NCI-H2227 (cell line): ENCODE measurements at regions not wholly inside any gene's neighbourhood (a gene's known extent, or its start where the extent isn't known, plus 50 kb on each side); places are given as distances from the start of the nearest gene placed in this dataset.
"Not testable (repeated sequence)": the region's sequence is repeated elsewhere in the genome, so short reads cannot be mapped to it uniquely, and the experiment has no call there.

Source experiments
- DNase-seq: peaks from one replicate; lab custom pipeline; 2025; ENCODE audit not compliant: unreplicated experiment; lab: John Stamatoyannopoulos, UW

DNA sequence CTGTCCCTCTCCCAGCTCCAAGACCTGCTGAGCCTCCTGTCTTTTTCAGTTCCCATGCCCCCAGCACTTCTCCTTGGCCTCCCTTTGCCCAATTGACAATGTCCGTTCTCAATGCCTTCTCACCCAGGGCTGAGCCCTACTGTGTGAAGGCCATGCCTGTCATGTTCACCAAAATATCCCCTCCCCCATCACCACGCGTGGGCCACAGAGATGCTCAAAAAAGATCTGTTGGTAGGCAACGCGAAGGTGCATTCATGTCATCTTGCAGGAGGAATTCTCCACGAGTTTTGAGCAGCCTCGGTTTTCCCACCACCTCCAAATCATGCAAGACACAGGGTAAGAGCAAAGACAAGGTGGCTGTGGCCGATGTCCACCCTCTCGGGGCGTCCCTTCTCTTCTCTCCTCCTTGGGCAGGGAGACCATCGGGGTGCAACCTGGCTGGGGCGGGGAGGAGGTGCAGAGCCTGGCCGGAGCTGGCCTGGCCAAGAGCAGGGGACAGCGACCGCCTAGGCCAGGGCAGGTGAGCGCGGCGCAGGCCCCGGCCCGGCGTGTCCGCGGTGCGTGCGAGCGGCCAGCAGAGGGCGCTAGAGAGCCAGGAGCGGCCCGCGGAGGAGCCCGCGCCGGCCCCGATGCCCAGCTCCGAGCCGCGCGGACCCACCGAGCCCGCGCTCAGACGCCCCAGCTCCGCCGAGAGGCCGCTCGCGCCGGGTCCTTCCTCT, 56.3 kb upstream of the KRTAP5-11 start:
- peak; percentile 72 for DNase-seq

DNA sequence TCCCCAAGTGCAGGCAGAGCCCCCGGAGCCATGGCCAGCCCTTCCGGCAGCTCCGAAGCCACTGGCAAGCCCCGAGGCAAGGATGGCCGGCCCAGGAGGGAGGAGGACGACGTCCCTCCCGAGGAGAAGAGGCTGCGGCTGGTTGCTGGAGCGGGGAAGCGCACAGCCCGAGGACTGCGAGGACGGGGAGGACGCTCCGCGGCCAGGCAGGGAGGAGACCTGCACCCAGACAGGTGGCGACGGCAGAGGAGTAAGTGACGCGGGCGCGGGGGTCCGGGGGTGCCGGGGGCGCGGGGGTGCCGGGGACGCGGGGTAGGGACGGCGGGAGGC, 56.8 kb upstream of the KRTAP5-11 start:
- DNase-seq: peak; percentile 52

DNA sequence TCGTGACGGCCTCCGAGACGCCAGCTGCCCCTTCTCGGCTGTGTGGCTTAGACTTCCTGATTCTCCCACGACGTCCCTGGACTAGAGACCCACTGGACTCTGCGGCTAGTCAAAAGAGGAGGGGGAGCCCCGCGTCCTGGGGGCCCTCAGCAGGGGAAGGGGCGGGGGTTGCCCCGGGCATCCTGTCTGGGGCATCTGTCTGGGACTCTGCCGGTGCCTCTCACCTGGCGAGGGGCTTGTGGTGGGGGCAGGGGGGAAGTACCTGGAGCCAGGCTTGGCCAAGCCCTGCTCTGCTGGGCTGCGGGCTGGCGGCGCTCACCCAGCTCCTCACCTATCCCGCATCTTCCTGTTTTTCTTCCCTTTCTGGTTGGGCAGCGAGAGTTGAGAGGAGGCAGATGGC, 57.2 kb upstream of the KRTAP5-11 start:
- DNase-seq: not testable (repeated sequence)

DNA sequence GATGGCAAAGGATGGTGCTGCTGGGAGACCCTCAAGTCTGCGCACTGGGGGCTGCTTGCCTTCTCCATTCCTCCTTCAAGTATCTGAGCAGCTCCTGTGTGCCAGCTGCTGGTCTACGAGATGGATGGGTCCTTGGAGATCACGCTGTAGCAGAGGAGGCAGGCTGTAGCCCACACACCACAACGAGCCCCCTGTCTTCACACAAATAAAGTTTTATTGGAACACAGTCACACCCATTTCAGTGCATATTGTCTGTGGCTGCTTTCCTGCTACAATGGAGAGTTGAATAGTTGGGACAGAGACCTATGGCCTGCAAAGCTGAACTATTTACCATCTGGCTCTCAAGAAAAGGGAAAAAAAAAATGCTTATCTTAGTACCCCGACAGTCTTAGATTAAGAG, 64.4 kb upstream of the KRTAP5-11 start:
- not testable (repeated sequence) for DNase-seq

DNA sequence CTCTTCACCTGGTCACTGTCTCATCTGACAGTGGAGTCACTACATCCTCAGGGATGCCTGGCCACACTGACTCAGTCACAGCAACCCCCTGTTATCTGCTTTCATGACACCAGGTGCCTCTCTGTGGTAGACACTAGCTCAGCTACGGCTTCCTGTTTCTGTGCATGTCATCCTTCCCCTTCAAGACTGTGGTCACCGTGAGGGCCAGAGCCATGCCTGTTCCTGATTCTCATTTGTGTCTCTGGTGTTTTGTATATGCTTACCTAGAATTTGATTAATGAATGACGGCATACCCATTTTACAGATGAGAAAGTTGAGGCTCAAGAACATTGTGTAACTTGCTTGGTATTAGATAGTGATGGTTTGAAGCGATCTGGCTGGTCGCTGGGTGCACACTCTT, 70.3 kb upstream of the KRTAP5-11 start:
- not testable (repeated sequence) for DNase-seq

DNA sequence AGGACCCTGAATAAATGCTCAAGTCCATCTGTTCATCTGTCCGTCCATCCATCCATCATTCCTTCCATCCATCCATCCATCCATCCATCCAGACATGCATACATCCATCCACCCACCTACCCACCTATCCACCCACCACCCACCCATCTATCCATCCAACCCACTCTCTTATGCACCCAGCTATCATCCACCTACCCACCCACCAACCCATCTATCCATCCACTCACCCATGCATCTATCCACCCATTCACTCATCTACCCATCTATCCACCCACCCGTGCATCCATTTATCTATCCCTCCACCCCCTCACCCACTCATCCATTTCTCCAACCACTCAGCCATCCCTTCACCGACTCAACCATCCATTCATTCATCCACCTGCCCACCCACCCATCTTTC, 71.7 kb upstream of the KRTAP5-11 start:
- not testable (repeated sequence) for DNase-seq

DNA sequence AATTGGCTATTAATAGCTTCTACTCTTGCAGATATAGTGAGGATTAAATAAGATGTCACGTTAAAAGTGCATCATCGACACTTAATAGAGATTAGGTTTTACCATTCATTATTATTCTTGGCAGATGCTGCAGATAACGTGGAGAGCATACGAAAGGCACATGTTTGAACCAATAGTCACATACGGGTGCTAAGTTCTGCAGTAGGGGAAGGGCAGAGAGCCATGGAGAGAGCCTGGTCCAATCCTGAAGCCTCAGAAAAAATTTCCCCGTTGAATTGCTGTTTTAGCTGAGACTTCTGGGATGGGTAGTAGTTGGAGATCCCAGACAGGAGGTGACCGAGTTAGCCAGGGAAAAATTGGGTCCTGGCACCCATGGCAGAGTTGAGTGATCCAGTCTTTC, 72.4 kb upstream of the KRTAP5-11 start:
- DNase-seq: not testable (repeated sequence)

DNA sequence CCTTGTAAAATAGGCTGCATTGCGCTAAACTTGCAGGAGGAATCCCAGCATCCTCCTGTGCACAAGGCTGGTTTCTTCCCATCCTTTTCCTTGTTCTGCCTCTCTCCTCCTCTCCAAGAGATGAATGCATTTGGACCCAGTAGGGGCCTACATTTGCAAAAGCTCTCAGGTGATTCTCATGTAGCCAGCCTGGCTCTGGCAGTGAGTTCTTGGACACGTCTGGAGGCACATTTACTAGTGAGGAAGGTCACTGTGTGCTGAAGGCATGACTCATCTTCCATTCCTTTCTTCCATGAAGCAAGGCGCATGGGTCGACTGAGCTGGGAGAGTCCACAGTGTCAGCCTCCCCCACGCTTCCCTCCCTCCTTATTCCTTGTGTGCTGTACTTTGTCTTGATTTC, 73.8 kb upstream of the KRTAP5-11 start:
- DNase-seq: not testable (repeated sequence)

DNA sequence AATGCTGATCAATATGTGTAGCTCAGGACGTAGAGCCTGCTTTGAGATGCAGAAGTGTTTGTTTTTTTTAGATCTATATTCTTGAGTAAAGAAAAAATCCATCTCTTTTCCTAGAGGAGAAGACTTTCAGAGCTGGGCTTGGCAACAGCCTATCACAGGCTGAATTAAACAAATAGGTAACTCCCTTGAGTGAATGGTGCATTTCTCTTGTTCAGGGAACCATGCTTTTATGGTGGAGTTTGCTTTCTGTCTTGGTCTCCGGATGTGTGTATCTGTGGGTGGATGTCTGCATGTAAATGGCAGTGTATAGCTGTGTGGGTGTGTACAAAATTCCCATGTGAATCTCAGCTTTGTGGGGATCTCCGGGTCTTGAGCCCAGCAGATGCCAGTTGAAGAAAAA, 82.3 kb upstream of the KRTAP5-11 start:
- not testable (repeated sequence) for DNase-seq

DNA sequence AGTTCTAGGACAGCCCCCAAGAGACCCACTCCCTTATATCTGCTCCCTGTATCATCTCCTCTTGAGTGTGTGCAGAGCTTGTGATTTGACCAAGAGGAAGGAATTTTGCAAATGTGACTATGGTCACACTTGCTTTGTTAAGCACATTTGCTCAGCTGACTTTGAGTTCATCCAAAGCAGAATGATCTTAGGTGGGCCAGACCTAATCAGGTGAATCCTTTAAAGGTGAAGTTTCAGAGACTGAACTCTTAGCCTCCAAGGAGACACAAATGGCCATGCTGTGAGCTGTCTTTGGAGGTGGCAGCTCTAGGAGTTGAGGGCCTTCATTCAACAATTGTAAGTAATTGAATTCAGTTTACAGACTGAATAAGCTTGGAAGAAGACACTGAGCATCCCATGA, 115.4 kb upstream of the KRTAP5-11 start:
- DNase-seq: not testable (repeated sequence)

DNA sequence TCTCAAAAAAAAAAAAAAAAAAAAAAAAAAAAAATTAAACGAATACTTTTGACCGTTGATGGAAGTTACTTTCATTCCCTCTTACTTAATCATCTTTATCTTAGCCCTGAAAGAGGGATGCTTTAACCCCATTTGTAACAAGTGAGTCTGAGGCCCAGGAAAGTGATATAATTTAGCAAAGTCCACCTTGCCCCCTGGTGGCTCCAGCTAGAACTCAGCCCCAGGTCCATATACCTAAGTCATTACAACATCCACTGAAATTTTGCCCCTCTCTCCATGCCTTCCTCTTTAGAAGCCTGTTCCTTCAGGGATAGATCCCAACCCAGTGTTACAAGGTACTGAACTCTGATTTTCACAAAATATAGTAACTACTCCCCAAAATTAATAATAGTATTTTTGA, 116.3 kb upstream of the KRTAP5-11 start:
- DNase-seq: not testable (repeated sequence)

DNA sequence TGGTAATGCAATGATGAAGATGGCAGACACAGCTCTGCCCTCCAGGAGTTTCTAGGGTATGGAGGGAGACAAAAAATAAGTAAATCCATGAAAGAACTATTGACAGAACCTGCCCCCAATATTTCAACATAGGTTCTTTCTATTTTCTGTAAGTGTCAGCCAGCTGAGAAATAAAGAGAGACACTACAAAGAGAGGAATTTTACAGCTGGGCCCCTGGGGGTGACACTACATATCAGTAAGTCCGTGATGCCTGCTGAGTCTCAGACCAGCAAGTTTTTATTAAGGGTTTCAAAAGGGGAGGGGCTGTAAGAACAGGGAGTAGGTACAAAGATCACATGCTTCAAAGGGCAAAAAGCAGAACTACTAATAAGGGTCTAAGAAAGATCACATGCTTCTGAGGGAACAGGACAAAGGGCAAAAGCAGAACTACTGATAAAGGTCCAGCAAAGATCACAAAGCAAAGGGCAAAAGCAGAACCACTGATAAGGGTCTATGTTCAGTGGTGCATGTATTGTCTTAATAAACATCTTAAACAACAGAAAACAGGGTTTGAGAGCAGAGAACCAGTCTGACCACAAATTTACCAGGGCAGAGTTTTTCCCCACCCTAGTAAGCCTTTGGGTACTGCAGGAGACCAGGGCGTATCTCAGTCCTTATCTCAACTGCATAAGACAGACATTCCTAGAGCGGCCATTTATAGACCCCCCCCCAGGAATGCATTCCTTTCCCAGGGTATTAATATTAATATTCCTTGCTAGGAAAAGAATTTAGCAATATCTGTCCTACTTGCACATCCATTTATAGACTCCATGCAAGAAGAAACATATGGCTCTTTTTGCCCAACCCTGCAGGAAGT, 119.0 kb upstream of the KRTAP5-11 start:
- DNase-seq: not testable (repeated sequence)

DNA sequence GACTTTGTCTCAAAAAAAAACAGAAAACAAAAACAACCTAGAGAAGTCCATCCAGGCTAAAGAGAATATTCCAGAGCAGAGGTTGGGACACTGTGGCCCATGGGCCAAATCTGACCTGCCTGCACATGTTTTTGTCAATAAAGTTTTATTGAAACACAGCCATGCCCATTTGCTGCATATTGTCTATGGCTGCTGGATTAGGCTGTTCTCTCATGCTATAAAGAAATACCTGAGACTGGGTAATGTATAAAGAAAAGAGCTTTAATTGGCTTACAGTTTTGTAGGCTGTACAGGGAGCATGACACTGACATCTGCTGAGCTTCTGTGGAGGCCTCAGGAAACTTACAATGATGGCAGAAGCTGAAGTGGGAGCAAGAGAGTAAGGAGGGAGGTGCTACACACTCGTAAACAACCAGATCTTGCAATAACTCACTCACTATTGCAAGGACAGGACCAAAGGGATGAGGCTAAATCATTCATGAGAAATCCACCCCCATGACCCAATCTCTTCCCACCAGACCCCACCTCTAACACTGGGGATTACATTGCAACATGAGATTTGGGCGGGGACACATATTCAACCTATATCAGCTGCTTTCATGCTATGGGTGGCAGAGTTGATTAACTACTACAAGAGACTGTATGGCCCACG, 122.5 kb upstream of the KRTAP5-11 start:
- not testable (repeated sequence) for DNase-seq

DNA sequence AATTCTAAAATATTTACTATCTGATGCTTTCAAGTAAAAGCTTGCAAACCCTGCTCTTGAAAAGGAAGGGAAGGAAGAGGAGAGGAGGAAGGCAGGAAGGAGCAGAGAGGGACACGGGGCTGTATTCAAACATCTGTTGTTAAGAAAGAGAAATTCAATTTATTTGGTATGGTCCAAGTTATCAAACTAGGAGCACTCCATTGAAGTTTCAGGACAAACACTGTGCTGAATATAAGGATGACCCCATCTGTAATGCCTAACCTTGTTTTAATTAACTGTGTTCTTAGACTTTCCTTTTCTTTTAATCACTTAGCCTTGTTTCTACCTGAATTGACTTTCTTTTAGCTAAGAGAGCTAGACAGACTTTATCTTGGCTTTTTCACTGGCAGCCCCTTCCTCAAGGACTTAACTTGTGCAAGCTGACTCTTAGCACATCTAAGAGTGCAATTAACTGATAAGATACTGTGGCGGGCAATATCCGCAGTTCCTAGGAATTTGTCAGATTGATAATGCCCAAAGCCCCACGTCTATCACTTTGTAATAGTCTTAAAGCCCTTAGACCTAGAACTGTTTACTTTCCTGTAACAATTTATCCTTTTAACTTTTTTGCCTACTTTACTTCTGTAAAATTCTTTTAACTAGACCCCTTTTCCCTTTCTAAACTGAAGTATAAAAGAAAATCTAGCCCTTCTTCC, 123.2 kb upstream of the KRTAP5-11 start:
- not testable (repeated sequence) for DNase-seq

DNA sequence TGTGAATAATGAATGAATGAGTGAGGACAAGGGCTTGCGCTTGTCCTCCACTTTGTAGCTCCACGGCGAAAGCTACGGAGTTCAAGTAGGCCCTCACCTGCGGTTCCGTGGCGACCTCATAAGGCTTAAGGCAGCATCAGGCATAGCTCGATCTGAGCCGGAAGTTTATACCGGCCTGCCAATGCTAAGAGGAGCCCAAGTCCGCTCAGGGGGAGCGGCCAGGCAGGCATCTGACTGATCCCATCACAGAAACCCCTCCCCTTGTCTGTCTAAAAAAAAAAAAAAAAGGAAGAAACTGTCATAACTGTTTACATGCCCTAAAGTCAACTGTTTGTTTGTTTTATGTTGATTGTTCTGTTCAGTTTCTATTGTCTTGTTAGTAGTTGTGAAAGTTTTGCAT, 124.4 kb upstream of the KRTAP5-11 start:
- not testable (repeated sequence) for DNase-seq

DNA sequence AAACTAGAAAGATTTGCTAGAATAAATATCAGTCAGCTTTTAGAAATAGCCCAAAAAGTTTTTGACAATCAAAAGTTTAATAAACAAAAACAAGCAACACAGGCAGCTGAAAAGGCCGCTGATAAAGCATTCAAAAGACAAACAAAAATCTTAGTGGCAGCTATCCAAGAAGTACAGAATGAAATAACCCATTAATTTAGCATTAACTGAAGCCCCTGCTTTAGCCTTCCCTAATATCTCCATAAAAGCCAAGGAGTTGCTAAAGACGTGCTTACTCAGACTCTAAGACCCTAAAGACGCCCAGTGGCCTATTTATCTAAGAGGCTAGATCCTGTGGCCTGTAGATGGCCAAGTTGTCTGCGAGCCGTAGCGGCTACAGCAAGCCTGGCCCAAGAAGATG, 123.5 kb upstream of the DEFB108B start:
- DNase-seq: not testable (repeated sequence)

DNA sequence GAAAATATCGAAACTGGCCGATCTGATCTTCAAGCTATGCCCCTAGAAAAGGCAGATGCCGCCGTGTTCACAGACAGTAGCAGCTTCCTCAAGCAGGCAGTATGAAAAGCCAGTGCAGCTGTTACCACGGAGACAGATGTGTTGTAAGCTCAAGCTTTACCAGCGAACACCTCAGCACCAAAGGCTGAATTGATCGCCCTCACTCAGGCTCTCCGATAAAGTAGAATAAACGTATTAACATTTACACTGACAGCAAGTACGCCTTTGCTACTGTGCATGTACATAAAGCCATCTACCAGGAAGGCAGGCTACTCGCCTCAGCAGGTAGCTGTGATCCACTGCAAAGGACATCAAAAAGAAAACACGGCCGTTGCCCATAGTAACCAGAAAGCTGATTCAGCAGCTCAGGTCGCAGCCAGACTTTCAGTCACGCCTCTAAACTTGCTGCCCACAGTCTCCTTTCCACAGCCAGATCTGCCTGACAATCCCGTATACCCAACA, 122.8 kb upstream of the DEFB108B start:
- DNase-seq: peak; percentile 53

DNA sequence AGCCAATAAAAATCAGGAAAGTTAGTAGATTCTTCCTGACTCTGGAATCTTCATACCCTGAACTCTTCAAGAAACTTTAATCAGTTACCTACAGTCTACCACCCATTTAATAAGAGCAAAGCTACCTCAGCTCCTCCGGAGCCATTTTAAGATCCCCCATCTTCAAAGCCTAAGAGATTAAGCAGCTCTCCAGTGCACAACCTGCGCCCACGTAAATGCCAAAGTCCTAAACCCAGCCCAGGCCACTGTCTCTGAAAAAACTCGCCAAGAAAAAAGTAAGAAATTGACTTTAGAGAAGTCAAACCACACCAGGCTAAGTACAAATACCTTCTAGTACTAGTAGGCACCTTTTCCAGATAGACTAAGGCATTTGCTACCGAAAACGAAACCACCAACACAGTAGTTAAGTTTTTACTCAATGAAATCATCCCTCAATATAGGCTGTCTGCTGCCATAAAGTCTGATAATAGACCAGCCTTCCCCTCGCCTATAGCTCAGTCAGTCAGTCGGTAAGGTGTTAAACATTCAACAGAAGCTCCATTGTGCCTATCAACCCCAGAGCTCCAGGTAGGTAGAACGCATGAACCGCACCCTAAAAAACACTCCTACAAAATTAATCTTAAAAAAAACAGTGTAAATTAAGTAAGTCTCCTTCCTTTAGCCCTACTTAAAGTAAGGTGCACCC, 122.2 kb upstream of the DEFB108B start:
- not testable (repeated sequence) for DNase-seq

DNA sequence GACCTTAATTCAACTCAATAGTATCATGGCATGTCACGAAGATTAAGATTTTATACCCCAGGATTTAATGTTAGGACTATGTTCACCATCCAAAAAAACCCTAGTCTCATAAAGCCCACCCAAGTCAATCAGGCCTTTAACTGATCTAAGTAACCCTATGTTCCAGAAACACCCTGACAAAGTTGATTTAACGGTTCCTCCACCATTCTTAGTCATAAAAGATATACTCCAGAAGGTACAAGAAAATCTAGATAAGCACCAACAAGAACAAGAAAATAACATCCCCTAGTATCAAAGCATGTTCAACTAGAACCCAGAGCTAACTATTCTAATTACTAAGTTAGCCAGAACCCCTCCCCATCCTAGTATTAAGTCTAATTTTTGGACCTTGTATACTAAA, 120.7 kb upstream of the DEFB108B start:
- DNase-seq: not testable (repeated sequence)

DNA sequence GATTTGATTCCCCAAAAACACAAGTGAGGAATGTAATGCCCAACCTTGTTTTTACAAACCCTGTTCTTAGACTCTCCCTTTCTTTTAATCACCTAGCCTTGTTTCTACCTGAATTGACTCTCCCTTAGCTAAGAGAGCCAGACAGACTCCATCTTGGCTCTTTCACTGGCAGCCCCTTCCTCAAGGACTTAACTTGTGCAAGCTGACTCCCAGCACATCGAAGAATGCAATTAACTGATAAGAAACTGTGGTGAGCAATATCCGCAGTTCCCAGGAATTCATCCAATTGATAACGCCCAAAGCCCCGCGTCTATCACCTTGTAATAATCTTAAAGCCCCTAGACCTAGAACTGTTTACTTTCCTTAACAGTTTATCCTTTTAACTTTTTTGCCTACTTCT, 120.2 kb upstream of the DEFB108B start:
- DNase-seq: not testable (repeated sequence)
